RWPE1 (cell line): ENCODE measurements at regions not wholly inside any gene's neighbourhood (a gene's known extent, or its start where the extent isn't known, plus 50 kb on each side); places are given as distances from the start of the nearest gene placed in this dataset.
A peak's percentile ranks its signal among the peaks of the same experiment; 100 is the strongest.

ENCODE experiments used
- CTCF ChIA-PET: fragments of 350-600 bp; sonication (Branson Sonifier 250); formaldehyde crosslinking; extraction: SDS; loops from one replicate; lab custom pipeline; 2021; lab: Yijun Ruan, JAX
- POLR2A ChIA-PET: fragments of 400-600 bp; formaldehyde crosslinking; extraction: SDS; loops from one replicate; lab custom pipeline; 2020; ENCODE audit warnings: antibody characterized with exemption; ENCODE audit not compliant: low non-redundant PET; lab: Yijun Ruan, JAX
- DNase-seq: peaks from one replicate; pipeline ENCODE4 v3.0.0; 2012; ENCODE audit warnings: low spot score
- H3K27ac ChIP-seq: fragments of 450-650 bp; 2 replicates; pipeline ENCODE4 v1.5.1; 2017
- TF ChIP-seq, protein P1 (sequence below): fragments of 450-650 bp; conservative IDR thresholded peaks from 2 replicates; pipeline ENCODE4 v1.5.1; 2017; ENCODE audit warnings: low read depth, mild to moderate bottlenecking

GRCh38 chr18:76136701-76137100 lies 358.3 kb downstream of the ZNF516 start:
- ChIA-PET POLR2A (no interaction called here), CTCF (interaction anchor here (0.6 kb wide), 2 partner anchors 172 to 455 kb away, joined by 3 read pairs; no protein-coding TSS in a partner anchor)
- no peak overlapping the region for H3K27ac ChIP-seq
- TF ChIP-seq, protein P1, sequence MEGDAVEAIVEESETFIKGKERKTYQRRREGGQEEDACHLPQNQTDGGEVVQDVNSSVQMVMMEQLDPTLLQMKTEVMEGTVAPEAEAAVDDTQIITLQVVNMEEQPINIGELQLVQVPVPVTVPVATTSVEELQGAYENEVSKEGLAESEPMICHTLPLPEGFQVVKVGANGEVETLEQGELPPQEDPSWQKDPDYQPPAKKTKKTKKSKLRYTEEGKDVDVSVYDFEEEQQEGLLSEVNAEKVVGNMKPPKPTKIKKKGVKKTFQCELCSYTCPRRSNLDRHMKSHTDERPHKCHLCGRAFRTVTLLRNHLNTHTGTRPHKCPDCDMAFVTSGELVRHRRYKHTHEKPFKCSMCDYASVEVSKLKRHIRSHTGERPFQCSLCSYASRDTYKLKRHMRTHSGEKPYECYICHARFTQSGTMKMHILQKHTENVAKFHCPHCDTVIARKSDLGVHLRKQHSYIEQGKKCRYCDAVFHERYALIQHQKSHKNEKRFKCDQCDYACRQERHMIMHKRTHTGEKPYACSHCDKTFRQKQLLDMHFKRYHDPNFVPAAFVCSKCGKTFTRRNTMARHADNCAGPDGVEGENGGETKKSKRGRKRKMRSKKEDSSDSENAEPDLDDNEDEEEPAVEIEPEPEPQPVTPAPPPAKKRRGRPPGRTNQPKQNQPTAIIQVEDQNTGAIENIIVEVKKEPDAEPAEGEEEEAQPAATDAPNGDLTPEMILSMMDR: no peak
- DNase-seq: no peak

DNA sequence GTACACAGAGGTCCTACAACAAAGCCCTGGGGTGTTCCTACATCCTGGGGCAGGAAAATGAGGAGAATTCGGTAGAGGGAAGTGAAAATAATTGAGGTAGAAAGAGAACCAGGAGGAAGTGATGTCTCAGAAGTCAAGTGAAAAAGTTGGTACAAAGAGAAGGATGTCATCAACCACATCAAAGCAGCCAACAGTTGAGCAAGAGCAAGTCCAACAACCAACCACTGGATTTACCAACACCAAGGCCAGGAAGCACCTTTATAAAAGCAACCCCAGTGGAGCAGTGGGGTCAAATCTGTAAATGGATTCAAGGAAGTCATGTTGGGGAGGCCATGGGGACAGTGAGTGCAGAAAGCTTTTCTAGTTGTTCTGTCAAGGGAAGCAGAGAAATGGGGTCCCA lies 360.4 kb downstream of the ZNF516 start:
- ChIA-PET CTCF (no interaction called here), POLR2A (no interaction called here)
- TF ChIP-seq, protein P1: no peak
- no peak overlapping the region for H3K27ac ChIP-seq
- no peak for DNase-seq

- TF ChIP-seq, protein P1: no peak
- ChIA-PET CTCF (interaction anchor here (0.6 kb wide), 1 partner anchor 51 kb away, joined by 4 read pairs; no protein-coding TSS in a partner anchor), POLR2A (no interaction called here)
- no peak for DNase-seq
- no peak overlapping the region for H3K27ac ChIP-seq
Measured at GRCh38 chr18:76133873-76134272, 361.2 kb downstream of the ZNF516 start.

- ChIA-PET POLR2A (no interaction called here), CTCF (no interaction called here)
- H3K27ac ChIP-seq: no peak overlapping the region
- peak; percentile 57 for DNase-seq
- TF ChIP-seq, protein P1: no peak
Measured at GRCh38 chr18:76131738-76132137, 363.3 kb downstream of the ZNF516 start.

DNA sequence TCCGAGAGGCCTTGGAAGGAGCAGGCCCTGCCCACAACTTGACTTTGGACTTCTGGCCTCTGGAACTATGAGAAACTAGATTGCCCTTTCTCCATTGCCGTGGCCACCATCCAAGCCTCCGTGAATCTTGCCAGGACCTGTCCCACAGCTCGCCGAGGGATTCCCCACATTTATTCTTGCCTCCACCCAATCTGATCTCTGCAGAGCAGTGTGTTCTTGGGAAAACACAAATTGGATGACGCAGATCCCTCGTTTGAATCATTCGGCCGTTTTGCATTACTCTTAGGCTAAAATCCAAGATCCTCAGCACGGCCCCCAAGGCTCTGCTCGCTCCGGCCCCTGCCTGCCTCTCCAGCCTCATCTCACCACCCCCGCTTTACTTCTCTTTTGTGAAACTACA lies 364.2 kb downstream of the ZNF516 start:
- POLR2A ChIA-PET: no interaction called here

DNA sequence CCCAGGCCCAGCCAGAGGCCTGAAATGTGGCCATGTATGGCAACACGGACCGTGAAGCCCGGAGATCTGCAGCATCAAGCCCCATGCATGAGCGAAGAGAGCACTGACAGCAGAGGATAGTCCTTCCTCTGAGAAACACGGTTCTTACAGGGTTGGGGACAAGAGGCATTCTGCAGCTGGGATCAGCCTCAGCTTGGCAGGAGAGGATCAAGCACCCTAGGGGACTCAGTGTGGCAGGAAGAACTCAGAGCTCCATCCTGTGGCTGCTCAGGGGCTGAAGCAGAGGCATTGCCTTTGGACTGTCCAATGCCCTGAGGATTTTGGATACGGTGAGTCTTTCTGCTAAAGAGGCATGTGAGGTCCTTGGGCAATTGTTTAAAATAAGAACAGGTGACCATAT lies 368.7 kb downstream of the ZNF516 start:
- H3K27ac ChIP-seq: no peak overlapping the region
- no peak for DNase-seq
- TF ChIP-seq, protein P1: no peak
- ChIA-PET POLR2A (no interaction called here), CTCF (no interaction called here)

More for the DNA sequence above, 364.2 kb downstream of the ZNF516 start:
- H3K27ac ChIP-seq: no peak overlapping the region
- no peak for DNase-seq
- CTCF ChIA-PET: no interaction called here
- TF ChIP-seq, protein P1: no peak
